Suprapubic skin (tissue), 4 donors: ENCODE measurements at regions not wholly inside any gene's neighbourhood (a gene's known extent, or its start where the extent isn't known, plus 50 kb on each side); places are given as distances from the start of the nearest gene placed in this dataset.
"Not testable (repeated sequence)": the region's sequence is repeated elsewhere in the genome, so short reads cannot be mapped to it uniquely, and the experiment has no call there.

ENCODE experiments used
- DNase-seq, 2 donors: peaks; one replicate each; pipeline ENCODE4 v3.0.0-alpha.2; 2019; ENCODE audit warnings: low spot score in 2 of 2
- H3K27ac ChIP-seq: fragments of 200-600 bp; sonication (generic); one replicate; pipeline ENCODE4 v1.5.1; 2019
- H3K27me3 ChIP-seq: fragments of 200-600 bp; sonication (generic); one replicate; pipeline ENCODE4 v1.5.1; 2019
- H3K36me3 ChIP-seq: fragments of 200-600 bp; sonication (generic); one replicate; pipeline ENCODE4 v1.5.1; 2019
- H3K4me1 ChIP-seq: fragments of 200-600 bp; sonication (generic); one replicate; pipeline ENCODE4 v1.5.1; 2019
- H3K4me3 ChIP-seq: fragments of 200-600 bp; sonication (generic); one replicate; pipeline ENCODE4 v1.5.1; 2019; ENCODE audit warnings: mild to moderate bottlenecking
- H3K9me3 ChIP-seq: fragments of 200-600 bp; sonication (generic); one replicate; pipeline ENCODE4 v1.5.1; 2019
- EP300 ChIP-seq: sonication (generic); formaldehyde crosslinking; IDR thresholded peaks from one replicate; pipeline ENCODE4 v1.6.1; 2017; ENCODE audit warnings: antibody characterized with exemption
- POLR2A ChIP-seq, 2 donors: fragments of 450-650 bp; IDR thresholded peaks; one replicate each; pipeline ENCODE4 v1.6.1; 2017; ENCODE audit warnings: antibody characterized with exemption in 2 of 2, mild to moderate bottlenecking in 2 of 2, moderate library complexity in 2 of 2
- POLR2AphosphoS5 ChIP-seq, 3 donors: sonication (generic); formaldehyde crosslinking; IDR thresholded peaks; one replicate each; pipeline ENCODE4 v1.6.1; 2017; ENCODE audit warnings: antibody characterized with exemption in 3 of 3
- WGBS: methylation state at CpG from one replicate; pipeline ENCODE4 v1.1.5; 2018; 5-methylcytosine and 5-hydroxymethylcytosine counted together
- TF ChIP-seq, protein P1 (sequence below), 2 donors: fragments of 200-600 bp in 1 of 2; fragments of 450-650 bp in 1 of 2; sonication (generic) in 1 of 2; IDR thresholded peaks; one replicate each; pipeline ENCODE4 v1.5.1; 2016 to 2019; ENCODE audit warnings: antibody characterized with exemption in 2 of 2, mild to moderate bottlenecking in 1 of 2, moderate library complexity in 1 of 2

DNA sequence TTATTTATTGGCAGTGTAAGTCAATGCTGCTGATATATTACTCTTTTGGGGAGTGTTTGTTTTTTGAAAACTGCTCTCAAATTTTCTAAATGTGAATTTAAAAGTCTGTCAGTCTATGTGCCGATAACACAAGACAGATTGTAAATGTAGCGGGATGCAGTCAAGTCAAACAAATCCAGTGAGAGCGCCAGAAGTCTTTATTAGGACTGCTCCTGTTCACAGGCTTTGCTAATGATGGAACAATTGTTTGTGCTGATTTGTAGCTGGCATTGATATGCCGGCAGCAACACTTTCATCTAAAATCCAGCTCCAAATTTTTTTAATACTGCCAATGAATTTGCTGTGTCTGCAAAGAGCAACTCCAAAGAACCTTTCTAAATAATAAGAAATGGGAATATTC, 78.7 kb upstream of the TET2 start:
- H3K27ac ChIP-seq = no peak overlapping the region
- no peak for DNase-seq

DNA sequence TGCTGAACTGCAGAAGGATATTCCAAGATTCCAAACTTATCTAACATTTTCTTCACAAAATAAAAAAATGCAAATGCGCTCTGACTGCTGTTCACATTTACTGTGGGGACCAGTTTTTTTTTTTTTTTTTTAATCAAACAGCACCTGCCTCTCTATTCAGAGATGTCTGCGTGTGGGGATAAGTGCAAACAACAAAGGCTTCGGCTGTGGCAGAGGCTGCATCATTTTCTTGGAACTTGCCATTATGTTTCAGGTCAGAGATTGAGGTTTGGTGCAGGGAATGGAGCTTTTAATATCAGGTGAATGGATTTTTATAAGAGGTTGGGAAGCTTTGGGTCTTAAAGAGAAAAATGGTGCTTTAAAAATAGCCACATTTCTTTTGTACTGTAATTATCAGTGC, 78.2 kb upstream of the TET2 start:
- 66% methylated on average over 3 of the region's 3 CpGs for WGBS
- H3K27ac ChIP-seq = no peak overlapping the region

More for the DNA sequence above, 78.7 kb upstream of the TET2 start:
- Histone ChIP-seq H3K36me3 (no peaks in the 10 kb centered on the region), H3K4me3 (no peak overlapping the region), H3K27me3 (no peaks in the 10 kb centered on the region), H3K4me1 (no peaks in the 10 kb centered on the region), H3K9me3 (no peaks in the 10 kb centered on the region)
- 65% methylated on average over 4 of the region's 4 CpGs for WGBS
- TF ChIP-seq POLR2AphosphoS5 (IDR thresholded peaks at IDR 0.05) (no peak), EP300 (no peak), POLR2A (IDR thresholded peaks at IDR 0.05) (no peak)
- TF ChIP-seq, protein P1, sequence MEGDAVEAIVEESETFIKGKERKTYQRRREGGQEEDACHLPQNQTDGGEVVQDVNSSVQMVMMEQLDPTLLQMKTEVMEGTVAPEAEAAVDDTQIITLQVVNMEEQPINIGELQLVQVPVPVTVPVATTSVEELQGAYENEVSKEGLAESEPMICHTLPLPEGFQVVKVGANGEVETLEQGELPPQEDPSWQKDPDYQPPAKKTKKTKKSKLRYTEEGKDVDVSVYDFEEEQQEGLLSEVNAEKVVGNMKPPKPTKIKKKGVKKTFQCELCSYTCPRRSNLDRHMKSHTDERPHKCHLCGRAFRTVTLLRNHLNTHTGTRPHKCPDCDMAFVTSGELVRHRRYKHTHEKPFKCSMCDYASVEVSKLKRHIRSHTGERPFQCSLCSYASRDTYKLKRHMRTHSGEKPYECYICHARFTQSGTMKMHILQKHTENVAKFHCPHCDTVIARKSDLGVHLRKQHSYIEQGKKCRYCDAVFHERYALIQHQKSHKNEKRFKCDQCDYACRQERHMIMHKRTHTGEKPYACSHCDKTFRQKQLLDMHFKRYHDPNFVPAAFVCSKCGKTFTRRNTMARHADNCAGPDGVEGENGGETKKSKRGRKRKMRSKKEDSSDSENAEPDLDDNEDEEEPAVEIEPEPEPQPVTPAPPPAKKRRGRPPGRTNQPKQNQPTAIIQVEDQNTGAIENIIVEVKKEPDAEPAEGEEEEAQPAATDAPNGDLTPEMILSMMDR (IDR thresholded peaks at IDR 0.05) = no peak

DNA sequence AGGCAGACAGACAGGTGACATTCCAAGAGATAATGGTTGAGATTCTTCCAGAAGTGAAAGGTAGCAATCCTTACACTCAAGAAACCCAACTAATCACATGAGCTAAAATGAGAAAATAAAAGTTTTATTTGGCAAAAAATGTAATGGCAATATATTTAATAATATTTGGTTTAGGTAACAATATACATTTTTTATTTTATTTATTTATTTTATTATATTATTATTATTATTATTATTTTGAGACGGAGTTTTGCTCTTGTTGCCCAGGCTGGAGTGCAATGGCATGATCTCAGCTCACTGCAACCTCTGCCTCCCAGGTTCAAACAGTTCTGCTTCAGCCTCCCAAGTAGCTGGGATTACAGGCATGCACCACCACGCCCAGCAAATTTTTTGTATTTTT, 74.6 kb upstream of the TET2 start:
- DNase-seq, H3K4me3 ChIP-seq, H3K9me3 ChIP-seq, H3K27me3 ChIP-seq, H3K27ac ChIP-seq, H3K4me1 ChIP-seq, H3K36me3 ChIP-seq: not testable (repeated sequence)
- WGBS = 96% methylated on average over 2 of the region's 2 CpGs

More for the DNA sequence above, 78.2 kb upstream of the TET2 start:
- DNase-seq = no peak
- H3K4me1 ChIP-seq = no peaks in the 10 kb centered on the region
- TF ChIP-seq POLR2AphosphoS5 (IDR thresholded peaks at IDR 0.05) (no peak), POLR2A (IDR thresholded peaks at IDR 0.05) (no peak), EP300 (no peak)
- TF ChIP-seq, protein P1 (IDR thresholded peaks at IDR 0.05) = no peak
- H3K9me3 ChIP-seq = no peaks in the 10 kb centered on the region
- no peaks in the 10 kb centered on the region for H3K27me3 ChIP-seq
- no peak overlapping the region for H3K4me3 ChIP-seq
- no peaks in the 10 kb centered on the region for H3K36me3 ChIP-seq

DNA sequence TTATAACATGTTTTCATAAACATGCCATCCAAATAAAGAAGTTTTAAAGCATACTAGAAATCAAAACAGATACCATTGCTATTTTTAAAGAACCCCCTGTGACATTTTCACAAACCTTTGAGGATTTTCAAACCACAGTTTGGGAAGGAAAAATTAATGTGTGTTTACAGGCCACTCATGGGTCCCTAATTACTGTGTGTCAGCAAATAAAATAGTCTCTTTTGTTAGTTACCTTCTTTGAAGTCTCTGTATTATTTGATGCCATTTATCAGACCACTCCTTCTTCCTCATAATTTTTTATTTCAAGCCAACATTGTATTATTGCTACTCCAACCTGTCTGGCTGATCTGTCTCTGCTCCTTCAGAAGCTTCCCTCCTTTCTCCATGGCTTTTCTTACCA, 72.6 kb upstream of the TET2 start:
- no peaks in the 10 kb centered on the region for H3K4me1 ChIP-seq
- H3K36me3 ChIP-seq = no peaks in the 10 kb centered on the region
- H3K9me3 ChIP-seq = no peaks in the 10 kb centered on the region
- no peaks in the 10 kb centered on the region for H3K27me3 ChIP-seq
- no peak for DNase-seq
- no peak for TF ChIP-seq EP300
- no peak for TF ChIP-seq POLR2AphosphoS5 (IDR thresholded peaks at IDR 0.05)
- TF ChIP-seq POLR2A (IDR thresholded peaks at IDR 0.05) = no peak
- TF ChIP-seq, protein P1 (IDR thresholded peaks at IDR 0.05) = no peak
- no peak overlapping the region for H3K4me3 ChIP-seq
- H3K27ac ChIP-seq = no peak overlapping the region

DNA sequence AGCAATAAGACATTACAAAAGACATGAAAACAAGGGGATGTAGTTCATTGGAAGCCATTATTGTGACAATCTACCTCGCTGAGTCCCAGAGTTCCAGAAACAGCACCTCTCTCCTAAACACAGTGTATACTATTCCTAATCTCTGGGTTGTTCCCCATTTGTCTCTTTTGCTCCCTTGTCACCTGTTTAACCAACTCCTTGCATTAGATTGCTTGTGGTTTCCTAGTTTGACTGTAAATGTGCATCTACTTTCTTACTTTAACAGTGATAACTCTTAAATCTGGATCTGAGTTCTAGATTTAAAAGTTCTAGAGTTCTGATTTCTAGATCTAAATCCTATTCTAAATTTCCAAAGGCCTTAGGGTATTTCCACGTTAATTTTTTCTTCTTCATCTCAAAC, 71.6 kb upstream of the TET2 start:
- Histone ChIP-seq H3K4me1 (no peaks in the 10 kb centered on the region), H3K4me3 (no peak overlapping the region), H3K36me3 (no peaks in the 10 kb centered on the region), H3K27me3 (no peaks in the 10 kb centered on the region), H3K9me3 (no peaks in the 10 kb centered on the region), H3K27ac (no peak overlapping the region)
- TF ChIP-seq POLR2A (IDR thresholded peaks at IDR 0.05) (no peak), EP300 (no peak), POLR2AphosphoS5 (IDR thresholded peaks at IDR 0.05) (no peak)
- TF ChIP-seq, protein P1 (IDR thresholded peaks at IDR 0.05) = no peak
- 89% methylated on average over 2 of the region's 2 CpGs for WGBS
- DNase-seq = no peak

DNA sequence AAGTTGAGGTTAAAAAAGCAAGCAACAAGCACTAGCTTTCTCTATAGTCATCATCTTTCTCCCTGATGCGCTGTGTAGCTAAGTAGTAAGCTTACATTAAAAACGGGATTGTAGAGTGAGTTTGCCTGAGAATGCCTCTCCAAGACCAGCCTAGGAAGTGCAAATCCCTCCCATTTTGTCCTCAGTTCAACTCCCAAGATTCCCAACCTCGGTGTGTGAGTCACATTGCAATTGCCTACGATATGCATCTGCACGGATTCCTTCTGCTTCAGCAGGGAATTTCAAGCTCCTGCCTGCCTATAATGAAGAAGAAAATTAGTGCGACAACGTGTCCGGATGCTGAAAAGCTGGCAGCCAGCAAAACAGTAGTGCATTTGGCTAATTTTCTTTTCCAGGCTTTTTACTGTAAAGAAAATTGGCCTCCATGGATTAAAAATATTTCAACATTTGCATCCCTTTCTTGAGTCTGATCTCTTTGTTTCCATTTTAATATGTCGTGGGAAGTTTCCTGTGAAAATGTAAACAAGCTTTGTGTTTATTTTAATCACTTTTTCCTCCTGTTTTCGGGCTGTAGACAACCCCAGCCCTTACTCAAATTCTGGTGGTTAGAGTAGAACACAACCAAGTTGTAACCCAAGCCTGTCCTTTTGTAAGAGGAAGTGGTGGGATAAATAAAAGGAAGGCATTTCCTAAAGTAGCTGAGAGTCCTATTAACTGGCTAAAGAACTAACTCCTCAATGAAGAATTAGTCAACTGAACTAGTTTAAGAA, 58.4 kb upstream of the TET2 start:
- Histone ChIP-seq H3K4me1 (peaks cover 24% of the 10 kb centered on the region), H3K27ac (peak overlapping the region; percentile 9), H3K27me3 (no peaks in the 10 kb centered on the region), H3K4me3 (peak overlapping the region; percentile 22), H3K9me3 (no peaks in the 10 kb centered on the region), H3K36me3 (no peaks in the 10 kb centered on the region)
- DNase-seq = no peak
- WGBS = 16% methylated on average over 10 of the region's 10 CpGs
- no peak for TF ChIP-seq POLR2AphosphoS5 (IDR thresholded peaks at IDR 0.05)
- TF ChIP-seq, protein P1 (IDR thresholded peaks at IDR 0.05) = no peak
